Amygdala (tissue), 56 donors: ENCODE measurements at regions not wholly inside any gene's neighbourhood (a gene's known extent, or its start where the extent isn't known, plus 50 kb on each side); places are given as distances from the start of the nearest gene placed in this dataset.
A peak's percentile ranks its signal among the peaks of the same experiment; 100 is the strongest.
"Not testable (repeated sequence)": the region's sequence is repeated elsewhere in the genome, so short reads cannot be mapped to it uniquely, and the experiment has no call there.

Experiments used
- DNase-seq, 56 donors: peaks; one replicate each; lab custom pipeline; 2025; lab: John Stamatoyannopoulos, UW

GRCh38 chr5:112563169-112563826, 144.2 kb upstream of the EPB41L4A start:
- no peak for DNase-seq

DNA sequence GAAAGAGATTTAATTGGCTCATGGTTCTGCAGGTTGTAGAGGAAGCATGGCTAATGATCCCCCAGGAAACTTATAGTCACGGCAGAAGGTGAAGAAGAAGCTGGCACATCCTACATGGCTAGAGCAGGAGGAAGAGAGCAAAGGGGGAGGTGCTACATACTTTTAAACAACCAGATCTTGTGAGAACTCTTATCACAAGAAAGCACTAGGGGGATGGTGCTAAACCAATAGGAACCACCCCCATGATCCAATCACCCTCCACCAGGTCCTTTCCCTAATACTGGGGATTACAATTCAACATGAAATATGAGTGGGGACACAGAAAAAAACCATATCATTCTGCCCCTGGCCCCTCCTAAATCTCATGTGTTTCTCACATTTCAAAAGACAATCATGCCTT, 147.2 kb upstream of the EPB41L4A start:
- DNase-seq = no peak

DNA sequence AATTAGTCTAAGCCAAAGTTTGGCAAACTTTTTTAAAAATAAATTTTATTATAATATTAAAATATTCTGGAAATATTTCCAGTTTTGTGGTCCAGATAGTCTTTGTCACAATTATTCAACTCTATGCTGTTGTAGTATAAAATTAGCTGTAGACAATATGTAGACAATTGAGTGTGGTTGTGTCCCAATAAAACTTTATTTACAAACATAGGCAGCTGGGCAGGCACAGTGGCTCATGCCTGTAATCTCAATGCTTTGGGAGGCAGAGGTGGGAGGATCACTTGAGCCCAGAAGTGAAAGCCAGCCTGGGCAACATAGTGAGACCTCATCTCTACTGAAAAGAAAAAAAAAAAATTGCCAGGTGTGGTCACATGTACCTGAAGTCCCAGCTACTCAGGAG, 150.5 kb upstream of the EPB41L4A start:
- DNase-seq = no peak

GRCh38 chr5:112570708-112571444, 151.8 kb upstream of the EPB41L4A start:
- no peak for DNase-seq

DNA sequence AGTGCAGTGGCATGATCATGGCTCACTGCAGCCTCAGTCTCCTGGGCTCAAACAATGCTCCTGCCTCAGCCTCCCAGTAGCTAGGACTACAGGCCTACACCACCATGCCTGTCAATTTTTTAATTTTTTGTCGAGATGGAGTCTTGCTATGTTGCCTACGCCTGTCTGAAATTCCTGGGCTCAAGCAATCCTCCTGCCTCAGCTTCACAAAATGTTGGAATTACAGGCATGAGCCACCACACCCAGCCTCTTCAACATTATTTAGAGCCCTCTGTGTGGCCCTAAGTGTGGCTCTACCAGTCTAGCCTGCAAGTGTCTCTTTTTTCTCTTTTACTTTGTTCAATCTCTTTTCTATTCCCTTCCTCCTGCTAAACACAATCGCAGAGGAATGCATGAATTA, 154.4 kb upstream of the EPB41L4A start:
- DNase-seq = no peak

- DNase-seq = no peak
These were observed 155.5 kb upstream of the EPB41L4A start for GRCh38 chr5:112574536-112574935.

GRCh38 chr5:112576298-112576925, 157.3 kb upstream of the EPB41L4A start:
- peak in 32 of 56 donors; percentile 9 to 83 (median 40) for DNase-seq

- no peak for DNase-seq
These were observed 158.0 kb upstream of the APC start for GRCh38 chr5:112579599-112580170.

DNA sequence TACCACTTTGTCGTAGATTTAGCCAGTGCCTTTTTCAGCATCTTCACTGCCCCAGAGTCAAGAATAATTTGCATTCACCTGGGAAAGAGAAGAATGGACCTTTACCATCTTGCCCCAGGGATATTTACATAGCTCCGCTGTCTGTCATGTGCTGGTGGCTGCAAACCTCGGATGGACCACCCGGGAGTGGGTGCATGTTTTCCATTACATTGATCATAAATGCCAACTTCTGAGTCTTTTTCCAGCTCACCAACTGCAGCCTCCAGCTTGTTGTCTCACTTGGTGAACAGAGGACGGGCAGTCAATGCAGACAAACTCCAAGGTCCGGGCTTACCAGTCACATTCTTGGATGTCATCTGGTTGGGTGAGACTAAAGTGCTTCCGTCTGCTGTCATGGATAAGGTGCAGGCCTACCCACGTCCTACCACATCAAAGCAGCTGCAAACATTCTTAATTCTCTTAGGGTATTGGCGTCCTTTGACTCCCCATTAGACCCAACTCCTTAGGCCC, 155.8 kb upstream of the APC start:
- no peak for DNase-seq

- no peak for DNase-seq
These were observed 154.5 kb upstream of the APC start for GRCh38 chr5:112583166-112583565.

GRCh38 chr5:112584781-112585180, 152.9 kb upstream of the APC start:
- no peak for DNase-seq

- DNase-seq = no peak
These were observed 151.1 kb upstream of the APC start for GRCh38 chr5:112586596-112587062.

DNA sequence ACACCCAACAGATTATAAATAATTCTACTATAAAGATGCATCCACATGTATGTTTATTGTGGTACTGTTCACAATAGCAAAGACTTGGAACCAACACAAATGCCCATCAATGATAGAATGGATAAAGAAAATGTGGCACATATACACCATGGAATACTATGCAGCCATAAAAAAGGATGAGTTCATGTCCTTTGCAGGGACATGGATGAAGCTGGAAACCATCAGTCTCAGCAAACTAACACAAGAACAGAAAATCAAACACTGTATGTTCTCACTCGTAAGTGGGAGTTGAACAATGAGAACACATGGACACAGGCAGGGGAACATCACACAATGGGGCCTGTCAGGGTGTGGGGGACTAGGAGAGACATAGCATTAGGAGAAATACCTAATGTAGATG, 146.8 kb upstream of the APC start:
- not testable (repeated sequence) for DNase-seq

- peak in 51 of 56 donors; percentile 8 to 75 (median 36) for DNase-seq
These were observed 143.4 kb upstream of the APC start for GRCh38 chr5:112594095-112594850.

GRCh38 chr5:112594941-112595340, 142.7 kb upstream of the APC start:
- DNase-seq = no peak

GRCh38 chr5:112597831-112598230, 139.9 kb upstream of the APC start:
- no peak for DNase-seq

DNA sequence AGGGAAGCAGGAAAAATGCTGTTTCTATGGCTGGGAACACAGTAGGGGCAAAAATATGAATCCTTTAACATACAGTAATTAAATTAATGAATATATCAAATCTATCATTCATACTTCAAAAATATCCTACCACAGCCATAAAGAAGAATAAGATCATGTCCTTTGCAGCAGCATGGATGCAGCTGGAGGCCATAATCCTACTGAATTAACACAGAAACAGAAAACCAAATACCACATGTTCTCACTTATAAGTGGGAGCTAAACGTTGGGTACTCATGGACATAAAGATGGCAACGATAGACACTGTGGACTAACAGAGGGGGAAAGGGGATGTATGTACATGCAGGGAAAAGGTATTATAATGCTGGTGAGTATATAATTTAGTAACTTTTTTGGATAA, 137.2 kb upstream of the APC start:
- DNase-seq = not testable (repeated sequence)

GRCh38 chr5:112604732-112605630, 132.7 kb upstream of the APC start:
- peak in 8 of 56 donors; percentile 2 to 41 (median 10) for DNase-seq

DNA sequence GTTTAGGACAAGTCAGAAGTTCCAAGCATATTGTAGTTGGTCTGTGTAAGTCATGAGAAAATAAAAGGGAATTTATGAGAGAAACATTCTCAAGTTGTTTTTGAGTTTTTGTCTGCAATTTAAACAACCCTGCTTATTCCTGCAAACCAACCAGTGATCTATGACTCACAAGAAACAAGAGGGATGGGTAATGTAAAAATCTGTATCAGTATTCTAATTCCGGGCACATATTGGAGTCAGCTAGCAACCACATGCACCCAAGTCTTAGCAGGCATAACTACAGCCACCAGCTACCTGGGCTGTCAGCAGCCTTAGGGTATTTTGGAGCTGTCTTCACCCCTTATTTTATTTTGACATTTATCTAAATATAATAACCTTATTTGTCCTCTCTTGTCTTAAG, 128.7 kb upstream of the APC start:
- DNase-seq = no peak
